SK-N-SH treated with all-trans-retinoic acid at 6 μM for 48 hours (cell line): ENCODE measurements at regions not wholly inside any gene's neighbourhood (a gene's known extent, or its start where the extent isn't known, plus 50 kb on each side); places are given as distances from the start of the nearest gene placed in this dataset.

Source experiments
- ARNTL ChIP-seq: fragments of 450-650 bp; formaldehyde crosslinking; IDR thresholded peaks from 2 replicates; pipeline ENCODE4 v1.5.0; 2020; ENCODE audit warnings: low read depth, mild to moderate bottlenecking, moderate library complexity, borderline replicate concordance
- BACH2 ChIP-seq: fragments of 250-450 bp; sonication (Bioruptor Pico); IDR thresholded peaks from 2 replicates; pipeline ENCODE4 v1.9.0; 2021; ENCODE audit warnings: mild to moderate bottlenecking, borderline replicate concordance
- GLIS3 ChIP-seq: fragments of 250-450 bp; sonication (Bioruptor Pico); IDR thresholded peaks from 2 replicates; pipeline ENCODE4 v1.5.0; 2020; ENCODE audit warnings: mild to moderate bottlenecking, moderate library complexity
- RARB ChIP-seq: fragments of 250-450 bp; sonication (Bioruptor Pico); IDR thresholded peaks from 2 replicates; pipeline ENCODE4 v1.8.0; 2021; ENCODE audit warnings: mild to moderate bottlenecking, moderate library complexity
- SNAI2 ChIP-seq: fragments of 250-450 bp; sonication (Bioruptor Pico); IDR thresholded peaks from 2 replicates; pipeline ENCODE4 v1.5.0; 2020; ENCODE audit warnings: mild to moderate bottlenecking, moderate library complexity
- TCF4 ChIP-seq: fragments of 250-450 bp; sonication (Bioruptor Pico); IDR thresholded peaks from 2 replicates; pipeline ENCODE4 v1.8.0; 2021; ENCODE audit warnings: mild to moderate bottlenecking, moderate library complexity, borderline replicate concordance
- ZFP3 ChIP-seq: fragments of 250-450 bp; sonication (Bioruptor Pico); IDR thresholded peaks from 2 replicates; pipeline ENCODE4 v1.5.0; 2020; ENCODE audit warnings: mild to moderate bottlenecking, moderate library complexity
- ZNF565 ChIP-seq: fragments of 450-650 bp; formaldehyde crosslinking; conservative IDR thresholded peaks from 2 replicates; pipeline ENCODE4 v1.5.0; 2020; ENCODE audit warnings: low read depth, mild to moderate bottlenecking, moderate library complexity
- TF ChIP-seq, protein P1 (sequence below): fragments of 250-450 bp; sonication (Bioruptor Pico); IDR thresholded peaks from 2 replicates; pipeline ENCODE4 v1.8.0; 2020; ENCODE audit warnings: mild to moderate bottlenecking, moderate library complexity, borderline replicate concordance
- TF ChIP-seq, protein P2 (sequence below): fragments of 250-450 bp; sonication (Bioruptor Pico); IDR thresholded peaks from 2 replicates; pipeline ENCODE4 v1.5.1; 2020; ENCODE audit warnings: low read depth, mild to moderate bottlenecking, moderate library complexity

DNA sequence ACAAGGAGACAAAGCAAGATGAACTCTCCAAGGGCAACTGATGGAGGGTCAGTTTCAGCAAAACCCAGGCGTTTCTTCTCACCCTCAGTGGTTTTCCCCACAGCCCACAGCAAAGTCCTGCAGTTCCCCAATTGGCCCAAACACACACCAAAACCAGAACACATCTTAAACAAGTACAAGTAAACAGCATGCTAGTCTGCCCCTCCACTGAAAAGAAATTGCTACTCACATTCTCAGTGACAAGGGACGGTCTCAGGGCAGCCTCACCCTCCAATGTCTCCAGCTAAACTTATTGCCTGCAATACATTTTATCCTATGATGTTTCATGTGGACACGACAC is 300.6 kb upstream of the IRX3 start:
- TF ChIP-seq, protein P1, sequence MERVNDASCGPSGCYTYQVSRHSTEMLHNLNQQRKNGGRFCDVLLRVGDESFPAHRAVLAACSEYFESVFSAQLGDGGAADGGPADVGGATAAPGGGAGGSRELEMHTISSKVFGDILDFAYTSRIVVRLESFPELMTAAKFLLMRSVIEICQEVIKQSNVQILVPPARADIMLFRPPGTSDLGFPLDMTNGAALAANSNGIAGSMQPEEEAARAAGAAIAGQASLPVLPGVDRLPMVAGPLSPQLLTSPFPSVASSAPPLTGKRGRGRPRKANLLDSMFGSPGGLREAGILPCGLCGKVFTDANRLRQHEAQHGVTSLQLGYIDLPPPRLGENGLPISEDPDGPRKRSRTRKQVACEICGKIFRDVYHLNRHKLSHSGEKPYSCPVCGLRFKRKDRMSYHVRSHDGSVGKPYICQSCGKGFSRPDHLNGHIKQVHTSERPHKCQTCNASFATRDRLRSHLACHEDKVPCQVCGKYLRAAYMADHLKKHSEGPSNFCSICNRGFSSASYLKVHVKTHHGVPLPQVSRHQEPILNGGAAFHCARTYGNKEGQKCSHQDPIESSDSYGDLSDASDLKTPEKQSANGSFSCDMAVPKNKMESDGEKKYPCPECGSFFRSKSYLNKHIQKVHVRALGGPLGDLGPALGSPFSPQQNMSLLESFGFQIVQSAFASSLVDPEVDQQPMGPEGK: no peak
- no peak for TF ChIP-seq ARNTL (CRISPR knock-in tag)
- no peak for TF ChIP-seq SNAI2 (CRISPR knock-in tag)
- TF ChIP-seq RARB: no peak
- TF ChIP-seq TCF4 (CRISPR knock-in tag): no peak
- TF ChIP-seq, protein P2, sequence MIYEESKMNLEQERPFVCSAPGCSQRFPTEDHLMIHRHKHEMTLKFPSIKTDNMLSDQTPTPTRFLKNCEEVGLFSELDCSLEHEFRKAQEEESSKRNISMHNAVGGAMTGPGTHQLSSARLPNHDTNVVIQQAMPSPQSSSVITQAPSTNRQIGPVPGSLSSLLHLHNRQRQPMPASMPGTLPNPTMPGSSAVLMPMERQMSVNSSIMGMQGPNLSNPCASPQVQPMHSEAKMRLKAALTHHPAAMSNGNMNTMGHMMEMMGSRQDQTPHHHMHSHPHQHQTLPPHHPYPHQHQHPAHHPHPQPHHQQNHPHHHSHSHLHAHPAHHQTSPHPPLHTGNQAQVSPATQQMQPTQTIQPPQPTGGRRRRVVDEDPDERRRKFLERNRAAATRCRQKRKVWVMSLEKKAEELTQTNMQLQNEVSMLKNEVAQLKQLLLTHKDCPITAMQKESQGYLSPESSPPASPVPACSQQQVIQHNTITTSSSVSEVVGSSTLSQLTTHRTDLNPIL (CRISPR knock-in tag): no peak
- no peak for TF ChIP-seq ZNF565
- no peak for TF ChIP-seq ZFP3
- TF ChIP-seq GLIS3: no peak
- TF ChIP-seq BACH2: no peak
